ENCODE measurements at regions not wholly inside any gene's neighbourhood (a gene's known extent, or its start where the extent isn't known, plus 50 kb on each side); places are given as distances from the start of the nearest gene placed in this dataset.

DNA sequence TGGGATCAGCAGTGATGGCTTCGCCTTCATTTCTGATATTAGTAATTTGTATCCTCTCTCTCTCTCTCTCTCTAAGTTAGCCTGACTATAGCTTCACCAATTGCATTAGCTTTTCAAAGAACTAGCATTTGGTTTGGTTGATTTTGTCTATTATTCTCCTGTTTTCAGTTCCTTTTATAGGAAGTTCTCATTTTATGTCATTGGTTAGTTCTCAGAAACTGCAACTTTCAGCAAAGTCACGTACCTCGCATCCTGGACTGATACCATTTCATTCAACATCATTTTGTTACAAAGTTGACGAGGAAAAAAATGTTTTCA lies 450.8 kb downstream of the EIPR1 start:
- DNase-seq (ENCODE audit: low read depth in 2 of 2): no peak

DNA sequence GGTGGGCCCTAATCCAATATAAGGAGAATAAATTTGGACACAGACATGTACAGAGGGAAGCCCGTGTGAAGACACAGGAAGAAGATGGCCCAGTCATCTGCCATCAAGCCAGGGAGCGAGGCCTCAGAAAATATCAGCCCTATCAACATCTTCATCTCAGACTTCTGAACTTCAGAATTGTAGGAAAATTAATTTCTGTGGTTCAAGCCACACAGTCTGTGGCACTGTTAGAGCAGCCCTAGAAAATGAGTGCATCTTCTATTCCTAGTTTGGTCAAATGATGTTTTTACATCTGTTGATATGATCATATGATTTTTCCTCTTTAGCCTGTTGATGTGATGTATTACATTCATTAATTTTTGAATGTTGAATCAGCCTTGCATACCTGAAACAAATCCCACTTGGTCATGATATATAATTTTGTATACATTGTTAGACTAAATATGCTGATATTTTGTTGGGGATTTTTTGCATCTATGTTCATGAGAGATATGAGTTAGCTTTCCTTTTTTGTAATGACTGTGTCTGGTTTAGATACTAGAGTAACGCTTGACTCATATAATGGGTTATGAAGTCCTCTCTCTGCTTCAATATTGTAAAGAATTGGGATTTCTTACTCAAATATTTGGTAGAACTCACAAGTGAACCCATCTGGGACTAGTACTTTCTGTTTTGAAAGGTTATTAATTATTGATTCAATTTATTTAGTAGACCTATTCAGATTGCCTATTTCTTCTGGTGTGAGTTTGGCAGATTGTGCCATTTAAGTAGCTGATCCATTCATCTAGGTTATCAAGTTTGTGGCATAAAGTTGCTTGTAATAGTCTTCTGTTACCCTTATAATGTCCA lies 451.4 kb downstream of the EIPR1 start:
- DNase-seq (ENCODE audit: low read depth in 2 of 2): no peak

DNA sequence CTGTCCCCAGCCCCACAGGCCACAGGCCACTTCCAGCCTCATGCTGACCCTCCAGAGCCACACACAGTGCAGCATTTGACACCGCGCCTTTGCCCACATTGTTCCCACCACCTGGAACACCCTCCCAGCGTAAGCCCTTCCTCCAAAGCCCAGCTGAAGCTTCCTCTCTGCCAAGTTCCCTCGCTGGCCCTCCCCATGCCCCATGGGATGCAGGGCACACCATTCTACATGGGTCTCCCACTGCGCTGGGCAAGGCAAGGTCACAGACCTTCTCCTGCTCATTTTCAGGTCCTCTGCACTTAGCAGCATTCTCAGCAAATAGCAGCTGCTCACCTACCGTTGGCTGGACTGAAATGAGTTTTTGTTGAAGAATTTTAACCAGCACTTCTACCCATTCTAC lies 455.5 kb downstream of the EIPR1 start:
- DNase-seq (ENCODE audit: low read depth in 2 of 2): no peak

DNA sequence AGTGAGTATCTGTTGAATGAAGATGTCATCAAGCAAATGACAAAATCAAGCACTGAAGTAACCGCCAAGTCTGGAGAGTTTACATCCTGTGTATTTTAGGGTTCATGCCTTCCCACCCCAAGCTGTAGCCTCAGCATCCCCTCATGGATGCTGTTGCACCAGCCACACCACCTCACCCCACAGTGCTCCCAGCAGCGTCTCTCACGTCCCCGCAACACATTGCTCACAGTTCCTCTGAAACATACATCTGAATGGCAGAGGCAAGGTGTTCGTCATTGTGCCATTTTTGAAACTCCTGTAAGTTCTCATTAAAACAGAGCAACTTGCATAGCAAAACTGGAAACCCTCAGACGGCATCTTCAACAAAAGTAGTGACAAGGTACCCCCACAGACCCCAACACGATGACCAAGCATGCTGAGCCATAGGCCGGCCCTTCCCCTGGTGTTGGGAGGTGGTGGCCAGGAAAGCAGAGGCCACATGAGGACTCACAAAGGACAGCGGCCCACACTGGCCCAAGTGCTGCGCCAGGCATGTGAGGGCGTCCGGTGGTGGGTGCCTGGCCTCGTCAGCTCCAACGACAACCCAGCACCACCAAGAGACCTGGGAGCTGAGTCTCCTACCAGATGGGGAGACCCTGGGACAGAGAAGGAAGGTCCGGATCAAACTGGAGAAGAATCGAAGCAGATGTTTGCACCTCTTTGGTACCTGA lies 456.5 kb downstream of the EIPR1 start:
- no peak for DNase-seq (ENCODE audit: low read depth in 2 of 2)

DNA sequence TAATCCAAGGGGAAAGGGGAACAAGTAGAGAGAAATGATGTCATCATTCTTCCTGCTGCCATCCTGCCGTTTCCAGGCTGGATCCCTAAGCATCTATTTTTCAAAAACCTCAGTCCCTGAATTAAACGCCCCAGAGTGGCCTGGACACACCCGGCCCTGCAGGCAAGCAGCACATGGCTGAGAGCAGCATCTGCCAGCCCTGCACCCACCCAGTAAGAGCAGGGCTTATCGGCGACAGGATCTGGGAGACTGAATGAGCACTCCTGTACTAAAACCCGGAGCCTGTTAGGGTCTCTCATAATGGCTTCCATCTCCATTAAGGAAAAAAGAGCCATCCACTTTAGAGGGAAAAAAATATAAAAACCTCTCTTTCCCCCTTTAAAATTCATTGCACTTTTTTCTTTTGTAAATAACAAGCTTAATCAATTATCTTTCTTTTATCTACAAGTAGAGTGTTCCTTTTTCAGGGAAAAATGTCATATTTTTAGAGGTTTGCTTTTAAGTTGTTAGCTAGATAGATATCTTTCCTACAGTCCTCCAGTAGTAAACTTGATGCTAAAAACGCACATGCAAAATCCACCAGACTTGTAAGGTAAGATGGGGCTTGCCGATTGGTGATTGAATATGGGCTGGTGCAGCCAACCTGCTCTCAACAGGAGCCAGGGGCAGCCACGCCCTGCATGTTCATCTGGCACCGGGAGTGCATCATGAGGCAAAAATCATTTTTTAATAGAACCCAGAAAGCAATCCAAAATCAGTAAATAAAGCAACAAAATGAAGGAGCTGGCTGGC lies 457.8 kb downstream of the EIPR1 start:
- DNase-seq (ENCODE audit: low read depth in 2 of 2): no peak

DNA sequence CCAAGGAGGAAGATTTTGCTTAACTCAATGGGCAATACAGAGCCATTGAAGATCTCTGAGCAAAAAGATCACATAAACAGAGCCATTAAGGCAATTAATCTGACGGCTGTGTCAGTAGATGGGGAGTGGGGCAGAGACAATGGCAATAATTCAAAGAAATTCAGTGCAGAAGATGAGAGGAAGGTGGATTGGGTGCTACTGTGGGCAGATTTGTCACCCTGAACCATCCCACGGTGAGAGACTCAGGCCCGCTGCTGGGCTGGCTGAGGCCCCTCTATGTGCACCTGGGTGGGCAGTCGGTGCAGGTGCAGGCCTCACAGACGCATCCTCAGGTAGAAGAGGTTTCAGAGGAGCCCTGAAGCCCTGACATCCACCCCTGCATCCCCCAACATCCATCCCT lies 458.6 kb downstream of the EIPR1 start:
- no peak for DNase-seq (ENCODE audit: low read depth in 2 of 2)

DNA sequence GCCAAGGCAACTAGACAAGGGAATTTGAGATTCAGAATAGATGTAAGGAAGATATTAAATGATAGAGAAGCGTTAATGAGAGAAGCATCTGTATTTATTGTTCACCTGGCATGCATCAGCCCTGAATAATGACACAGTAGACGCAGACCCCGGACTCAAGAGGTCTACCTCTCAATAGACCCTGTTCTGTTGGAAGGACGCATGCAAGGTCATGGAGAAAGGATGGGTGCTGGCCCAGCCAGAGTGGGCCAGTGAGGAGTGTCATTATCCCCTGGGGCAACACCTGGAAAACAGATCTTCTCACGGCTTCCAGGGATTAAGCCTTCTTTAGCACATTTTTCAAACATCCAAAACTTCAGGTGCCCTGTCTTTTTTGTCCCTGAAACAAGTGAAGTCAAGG lies 461.0 kb downstream of the EIPR1 start:
- DNase-seq (ENCODE audit: low read depth in 2 of 2): no peak

DNA sequence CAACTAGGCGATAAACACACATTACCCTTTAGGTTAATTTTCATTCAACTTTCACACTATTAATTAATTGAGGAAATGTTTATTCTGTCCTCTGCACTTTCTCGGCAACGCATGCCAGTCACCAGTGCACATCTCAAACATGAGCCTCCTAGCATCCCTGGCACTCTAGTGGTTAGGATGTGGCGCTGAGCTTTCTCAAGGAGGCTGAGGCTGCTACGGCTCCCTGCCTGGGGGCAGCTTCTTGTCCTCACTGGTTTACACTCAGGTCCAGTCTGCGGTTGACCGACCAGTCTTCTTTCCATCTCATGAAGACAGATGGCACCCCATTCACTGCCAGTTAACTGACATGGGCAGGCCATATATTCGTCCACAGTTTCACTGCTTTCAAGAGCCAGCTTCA lies 463.4 kb downstream of the EIPR1 start:
- DNase-seq (ENCODE audit: low read depth in 2 of 2): no peak

DNA sequence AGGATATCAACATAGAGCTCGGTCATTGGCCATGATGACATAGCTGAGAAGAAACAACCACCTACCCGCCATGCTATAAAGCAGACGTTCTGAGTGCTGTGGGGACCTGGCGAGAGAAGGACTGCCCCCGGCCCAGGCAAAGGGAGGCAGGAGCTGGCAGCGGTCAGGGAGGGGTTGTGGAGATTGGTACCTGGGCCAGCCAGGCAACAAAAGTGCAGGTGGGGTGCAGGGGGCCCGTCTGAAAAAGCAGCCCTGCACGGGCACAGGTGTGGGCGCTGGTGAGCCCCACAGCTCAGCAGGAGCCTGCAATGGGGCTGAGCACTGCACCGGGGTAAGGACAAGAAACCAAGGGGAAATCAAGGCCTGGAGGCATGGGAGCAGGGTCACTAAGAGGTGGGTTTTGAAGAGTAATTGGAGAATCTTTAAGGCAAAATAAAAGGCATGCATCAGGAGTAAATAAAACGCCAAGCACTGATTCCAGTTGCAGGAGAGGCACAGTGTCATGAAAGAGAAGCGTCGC lies 464.0 kb downstream of the EIPR1 start:
- DNase-seq (ENCODE audit: low read depth in 2 of 2): no peak

DNA sequence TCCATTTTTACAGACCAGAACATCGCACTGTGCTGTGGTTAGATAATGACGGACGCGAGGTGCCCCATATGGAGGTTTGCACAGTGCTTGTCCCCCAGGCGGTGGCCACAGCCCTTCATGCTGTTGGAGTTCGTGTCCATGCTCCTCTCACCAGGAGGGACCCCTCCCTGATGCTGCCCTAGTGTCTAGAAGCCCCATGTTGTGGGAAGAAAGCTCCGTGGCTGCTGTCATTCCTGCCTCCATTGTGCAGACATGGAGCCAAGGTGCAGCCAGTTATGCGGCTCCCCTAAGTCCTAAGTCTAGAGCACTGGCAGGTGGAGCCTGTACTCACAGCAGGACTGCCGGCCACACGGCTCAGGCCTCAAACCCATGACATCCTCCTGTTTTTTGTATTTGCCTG lies 464.9 kb downstream of the EIPR1 start:
- no peak for DNase-seq (ENCODE audit: low read depth in 2 of 2)

DNA sequence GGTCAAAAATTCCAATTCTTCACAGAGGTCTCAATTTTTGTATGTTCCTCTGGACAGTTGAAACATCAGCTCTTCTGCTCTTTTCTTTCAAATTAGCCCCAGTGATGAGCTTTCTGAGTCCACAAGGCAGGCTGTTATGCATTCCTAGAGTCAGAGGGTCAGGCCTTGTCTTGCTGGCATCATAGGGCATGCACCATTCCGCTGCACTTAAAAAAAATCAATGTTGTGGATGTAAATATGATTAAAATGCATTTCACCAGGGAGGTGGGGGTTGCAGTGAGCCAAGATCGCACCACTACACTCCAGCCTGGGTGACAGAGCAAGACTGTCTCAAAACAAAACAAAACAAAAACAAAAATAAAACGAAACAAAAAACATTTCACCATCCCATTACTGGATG lies 465.3 kb downstream of the EIPR1 start:
- DNase-seq (ENCODE audit: low read depth in 2 of 2): no peak

DNA sequence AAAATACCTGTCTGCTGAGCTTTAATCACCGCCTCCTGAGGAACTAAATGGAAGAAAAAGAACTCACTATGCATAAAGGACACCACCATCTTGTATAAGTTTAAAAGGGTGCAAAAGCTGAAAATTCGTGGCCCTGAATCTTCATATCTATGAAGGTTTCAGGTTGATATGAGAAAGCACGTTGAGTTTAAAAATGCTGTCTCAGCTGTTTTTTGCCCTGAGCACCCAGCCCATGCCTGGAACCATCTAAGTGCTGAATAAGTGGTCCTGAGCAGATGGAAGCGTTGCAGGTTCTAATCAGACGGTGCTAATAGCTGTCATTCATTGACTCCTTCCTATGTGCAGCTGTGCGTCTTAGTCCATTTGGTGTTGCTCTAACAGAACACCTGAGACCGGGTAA lies 467.4 kb downstream of the EIPR1 start:
- DNase-seq (ENCODE audit: low read depth in 2 of 2): no peak

DNA sequence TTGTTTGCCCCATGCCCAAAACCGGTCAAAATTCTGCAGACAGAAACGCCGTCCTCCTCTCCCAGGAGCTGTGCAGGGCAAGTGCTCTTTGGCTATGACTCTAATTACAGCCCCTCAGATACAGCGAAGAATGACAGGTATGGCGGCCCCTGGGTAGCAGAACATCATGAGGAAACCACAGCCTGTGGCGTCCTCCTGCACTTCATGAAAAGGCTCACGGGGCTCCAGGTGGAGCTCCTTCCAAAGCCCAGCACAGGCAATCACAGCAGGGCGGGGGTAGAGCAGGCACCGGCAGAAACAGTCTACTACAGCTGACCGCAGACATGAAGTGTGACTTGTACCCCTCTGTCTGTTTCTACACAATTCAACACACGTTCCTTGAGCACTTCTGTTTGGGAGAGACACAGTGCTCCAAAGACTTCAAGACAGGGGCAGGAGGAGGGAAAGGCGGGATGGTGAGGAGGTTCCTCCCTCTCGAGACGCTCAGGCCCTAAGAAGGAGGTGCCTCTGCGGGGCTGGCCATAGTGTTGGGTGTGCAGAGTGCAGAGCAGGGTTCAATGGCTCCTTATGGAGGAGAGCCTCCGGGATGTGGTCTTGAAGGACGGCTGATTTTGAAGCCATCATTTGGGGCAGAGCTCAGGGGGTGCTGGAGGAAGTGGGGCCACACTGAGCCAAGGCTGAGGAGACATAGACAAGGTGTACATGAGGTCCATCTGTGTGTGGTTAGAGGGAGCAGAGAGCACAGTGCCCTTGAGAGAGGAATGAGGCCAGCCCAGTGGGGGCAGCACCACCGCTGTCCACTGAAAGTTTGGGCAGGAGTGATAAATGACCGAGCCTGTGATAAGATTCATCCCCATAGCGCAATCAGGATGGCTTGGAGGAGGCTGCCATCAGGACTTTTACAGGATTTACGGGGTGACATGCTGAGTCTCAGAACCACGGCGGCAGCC lies 468.3 kb downstream of the EIPR1 start:
- no peak for DNase-seq (ENCODE audit: low read depth in 2 of 2)

DNA sequence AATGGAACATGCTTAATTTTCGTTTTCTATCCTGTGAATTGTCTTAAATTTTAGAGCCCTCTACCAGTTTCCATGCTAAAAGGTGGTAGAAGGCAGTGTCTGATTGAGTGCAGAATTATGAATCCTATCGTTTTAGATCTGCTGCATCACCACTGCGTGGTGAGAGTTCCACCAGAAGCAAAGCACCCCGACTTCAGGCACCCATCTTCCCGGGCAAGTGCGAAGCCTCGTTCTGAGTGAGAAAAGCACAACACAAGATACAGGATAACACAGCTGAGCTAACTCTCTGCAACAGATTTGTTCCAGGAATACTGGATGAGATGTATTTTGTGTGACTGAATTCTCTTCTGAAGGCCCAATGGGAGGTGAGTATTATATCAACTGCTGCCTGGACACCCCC lies 471.5 kb downstream of the EIPR1 start:
- DNase-seq (ENCODE audit: low read depth in 2 of 2): no peak

DNA sequence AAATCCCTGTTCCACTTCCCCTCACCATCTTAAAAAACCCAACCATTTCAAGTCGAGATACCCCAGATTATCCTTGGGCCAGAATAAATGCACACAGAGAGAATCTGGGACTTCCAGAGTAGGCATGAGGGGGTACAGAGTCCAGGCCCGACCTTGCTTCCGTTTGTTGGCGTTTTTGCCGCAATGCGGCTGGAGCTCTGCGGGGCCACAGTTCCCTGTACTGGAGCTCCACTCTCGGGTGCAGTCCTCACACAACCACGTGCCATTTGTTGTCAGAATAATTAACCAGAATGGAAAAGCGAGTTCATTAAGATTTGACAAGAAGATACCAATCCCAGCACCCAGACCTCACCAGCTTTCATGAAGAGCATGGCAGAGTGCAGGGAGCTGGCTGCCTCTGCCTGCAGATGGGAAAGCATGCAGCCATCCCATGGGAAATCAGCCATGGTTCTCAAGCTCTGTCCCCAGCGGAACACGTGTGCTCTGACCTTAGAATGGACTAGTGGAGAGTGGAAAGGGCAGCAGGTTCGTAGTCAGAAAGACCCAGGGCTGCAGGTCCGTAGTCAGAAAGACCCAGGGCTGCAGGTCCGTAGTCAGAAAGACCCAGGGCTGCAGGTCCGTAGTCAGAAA lies 472.8 kb downstream of the EIPR1 start:
- no peak for DNase-seq (ENCODE audit: low read depth in 2 of 2)

DNA sequence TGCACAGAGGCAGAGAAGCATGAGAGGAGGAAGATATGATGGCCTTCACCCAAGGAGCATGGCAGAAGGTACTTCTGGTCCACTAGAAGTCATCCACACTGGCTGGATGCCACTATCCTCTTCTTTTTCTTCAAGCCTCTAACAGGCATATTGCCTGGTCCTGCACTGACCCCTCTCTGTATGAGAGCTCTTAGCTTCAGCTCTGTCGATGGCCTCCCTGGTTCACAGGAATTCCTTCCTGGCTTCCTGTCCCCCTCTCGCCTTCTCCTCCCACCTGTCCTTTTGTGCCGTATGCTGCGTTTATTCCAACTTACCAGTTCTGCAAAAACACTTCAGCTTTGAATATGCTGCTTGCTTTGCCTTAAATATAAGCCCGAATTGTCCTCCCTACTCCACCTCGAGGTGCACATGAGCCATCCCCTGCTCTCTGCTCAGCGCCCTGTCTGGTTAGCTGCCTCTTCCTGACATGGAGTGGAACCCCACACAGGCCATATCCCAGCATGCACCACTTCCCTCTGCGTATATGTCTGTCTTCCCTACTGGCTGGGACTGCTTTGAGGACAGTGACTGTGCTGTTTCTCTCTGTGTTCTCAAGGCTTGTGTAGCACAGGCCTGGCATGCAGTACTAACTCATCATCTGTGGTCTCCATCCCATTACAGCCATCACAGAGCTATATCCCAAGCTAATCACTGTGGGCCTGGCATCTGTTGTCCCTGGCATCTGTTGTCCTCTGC lies 474.9 kb downstream of the EIPR1 start:
- DNase-seq (ENCODE audit: low read depth in 2 of 2): no peak

DNA sequence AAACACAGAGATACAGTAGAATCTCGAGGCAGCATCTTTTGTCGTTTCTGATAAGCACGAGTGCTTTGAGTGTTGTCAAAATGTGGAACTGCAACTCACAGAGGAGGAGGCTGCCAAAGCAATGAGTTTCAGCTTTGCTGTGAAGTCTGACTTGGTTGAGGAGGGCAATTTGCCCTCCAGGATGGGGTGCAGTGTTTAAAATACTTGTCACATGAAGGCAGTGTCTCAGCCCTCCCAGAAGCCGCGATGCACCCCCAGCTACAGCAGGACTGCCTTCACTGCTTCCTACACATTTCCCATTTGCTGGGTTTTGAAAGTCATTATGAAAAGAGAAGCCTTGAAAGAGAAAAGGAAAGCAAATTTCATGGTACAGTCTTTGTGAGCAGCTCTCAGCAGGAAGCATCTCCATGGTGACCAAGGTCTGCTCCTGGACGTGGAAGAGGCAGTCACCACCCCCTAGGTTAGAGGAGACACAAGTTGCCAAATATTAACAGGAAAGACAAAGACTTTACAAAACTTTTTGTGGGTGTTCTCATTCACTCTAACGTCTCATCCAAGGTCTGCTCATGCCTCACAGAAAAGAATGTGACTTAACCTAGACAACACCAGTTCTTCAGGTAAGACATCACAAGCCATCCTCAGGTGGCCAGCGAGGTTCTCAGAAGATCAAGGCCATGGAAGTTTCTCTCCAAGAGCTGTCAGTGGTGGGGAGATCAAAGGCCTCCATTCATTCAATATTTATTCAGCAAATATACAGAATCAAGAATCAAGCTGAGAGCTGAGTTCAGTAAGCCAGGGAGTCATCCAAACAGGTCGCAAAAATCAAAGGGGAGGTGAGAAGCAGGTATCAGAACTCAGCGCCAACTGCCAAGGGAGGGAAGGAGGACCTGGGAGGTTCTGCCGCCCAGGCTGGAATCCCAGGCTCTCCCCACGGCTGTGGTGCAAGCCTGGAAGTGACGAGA lies 476.0 kb downstream of the EIPR1 start:
- no peak for DNase-seq (ENCODE audit: low read depth in 2 of 2)

DNA sequence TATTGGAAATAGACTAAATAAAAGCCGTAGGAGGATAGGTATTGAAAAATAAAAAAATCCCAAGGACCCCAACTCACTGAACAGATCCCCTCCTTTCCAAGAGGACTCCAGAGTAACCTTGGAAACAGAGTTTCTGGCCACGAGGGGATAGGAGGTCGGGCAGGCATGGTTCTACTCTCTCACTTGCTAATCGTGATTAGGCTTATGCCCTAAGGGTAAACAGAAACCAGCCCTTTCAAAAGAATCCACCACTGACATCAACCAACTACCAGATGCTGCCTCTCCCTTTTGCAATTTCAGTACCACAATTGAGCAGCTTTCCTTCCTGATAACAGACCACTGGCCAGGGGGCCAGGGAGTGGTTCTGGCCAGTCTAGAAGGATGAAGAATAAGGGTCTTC lies 477.8 kb downstream of the EIPR1 start:
- no peak for DNase-seq (ENCODE audit: low read depth in 2 of 2)

DNA sequence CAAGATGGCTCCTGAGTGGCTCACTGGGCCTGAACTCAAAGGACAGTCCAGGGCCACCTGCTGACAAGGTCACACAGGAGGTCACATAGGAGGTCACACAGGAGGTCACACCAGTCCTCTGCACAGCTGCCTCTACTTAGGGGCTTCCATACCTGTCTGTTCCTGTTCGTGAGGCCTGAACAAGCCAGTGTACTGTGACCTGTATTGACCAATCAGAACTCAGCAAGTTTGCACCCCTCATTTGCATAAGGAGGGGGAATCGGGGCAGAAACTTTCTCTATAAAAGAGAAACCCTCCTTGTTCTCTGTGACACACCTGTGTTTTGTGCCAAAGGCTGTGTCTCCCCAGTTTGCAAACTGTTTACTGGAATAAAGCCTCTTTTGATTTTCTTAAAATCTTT lies 478.9 kb downstream of the EIPR1 start:
- no peak for DNase-seq (ENCODE audit: low read depth in 2 of 2)
